Testis (tissue), 2 donors: ENCODE measurements at regions not wholly inside any gene's neighbourhood (a gene's known extent, or its start where the extent isn't known, plus 50 kb on each side); places are given as distances from the start of the nearest gene placed in this dataset.

ENCODE experiments used
- POLR2A ChIP-seq: fragments of 450-650 bp; IDR thresholded peaks from one replicate; pipeline ENCODE4 v1.6.1; 2017; ENCODE audit warnings: antibody characterized with exemption, mild to moderate bottlenecking, moderate library complexity
- TF ChIP-seq, protein P1 (sequence below), 3 experiments: fragments of 450-650 bp in 2 of 3; fragments of 200-600 bp in 1 of 3; sonication (generic) in 1 of 3; IDR thresholded peaks; one replicate each; pipeline ENCODE4 v1.5.1; 2016 to 2019; ENCODE audit warnings: antibody characterized with exemption in 3 of 3, mild to moderate bottlenecking in 2 of 3, moderate library complexity in 1 of 3

DNA sequence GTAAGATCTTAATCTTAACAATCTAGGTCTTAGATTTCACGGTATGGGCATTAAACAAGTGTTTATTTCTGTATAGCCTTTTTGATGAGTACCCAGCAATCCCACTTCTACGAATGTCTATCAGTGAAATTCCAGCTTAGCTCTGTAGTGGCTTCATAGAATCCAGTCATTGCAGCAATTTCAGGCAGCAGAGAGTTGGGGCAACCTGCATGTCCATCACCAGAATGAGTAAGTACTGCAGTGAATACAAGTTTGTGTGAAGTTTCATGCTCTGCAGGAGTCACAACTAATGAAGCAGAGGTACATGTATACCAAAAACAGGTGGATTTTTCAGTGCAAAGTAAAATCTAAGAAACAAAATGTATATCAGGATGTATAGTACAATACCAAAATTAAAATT is 151.7 kb downstream of the OR2B2 start:
- TF ChIP-seq, protein P1, sequence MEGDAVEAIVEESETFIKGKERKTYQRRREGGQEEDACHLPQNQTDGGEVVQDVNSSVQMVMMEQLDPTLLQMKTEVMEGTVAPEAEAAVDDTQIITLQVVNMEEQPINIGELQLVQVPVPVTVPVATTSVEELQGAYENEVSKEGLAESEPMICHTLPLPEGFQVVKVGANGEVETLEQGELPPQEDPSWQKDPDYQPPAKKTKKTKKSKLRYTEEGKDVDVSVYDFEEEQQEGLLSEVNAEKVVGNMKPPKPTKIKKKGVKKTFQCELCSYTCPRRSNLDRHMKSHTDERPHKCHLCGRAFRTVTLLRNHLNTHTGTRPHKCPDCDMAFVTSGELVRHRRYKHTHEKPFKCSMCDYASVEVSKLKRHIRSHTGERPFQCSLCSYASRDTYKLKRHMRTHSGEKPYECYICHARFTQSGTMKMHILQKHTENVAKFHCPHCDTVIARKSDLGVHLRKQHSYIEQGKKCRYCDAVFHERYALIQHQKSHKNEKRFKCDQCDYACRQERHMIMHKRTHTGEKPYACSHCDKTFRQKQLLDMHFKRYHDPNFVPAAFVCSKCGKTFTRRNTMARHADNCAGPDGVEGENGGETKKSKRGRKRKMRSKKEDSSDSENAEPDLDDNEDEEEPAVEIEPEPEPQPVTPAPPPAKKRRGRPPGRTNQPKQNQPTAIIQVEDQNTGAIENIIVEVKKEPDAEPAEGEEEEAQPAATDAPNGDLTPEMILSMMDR (IDR thresholded peaks at IDR 0.05) = no peak
- no peak for TF ChIP-seq POLR2A
